OCI-LY1 (cell line): ENCODE measurements at regions not wholly inside any gene's neighbourhood (a gene's known extent, or its start where the extent isn't known, plus 50 kb on each side); places are given as distances from the start of the nearest gene placed in this dataset.
A peak's percentile ranks its signal among the peaks of the same experiment; 100 is the strongest.

Source experiments
- EZH2 ChIP-seq: fragments of 200-600 bp; sonication (generic), shearing (Covaris generic); IDR thresholded peaks from 2 replicates; pipeline ENCODE4 v1.8.0; 2017; ENCODE audit warnings: borderline replicate concordance, mixed run types, mild to moderate bottlenecking, antibody characterized with exemption, low read length, moderate library complexity, mixed read lengths
- TF ChIP-seq, protein P1 (sequence below): fragments of 200-600 bp; sonication (generic), shearing (Covaris generic); IDR thresholded peaks from 2 replicates; pipeline ENCODE4 v1.5.1; 2017; ENCODE audit warnings: mild to moderate bottlenecking, antibody characterized with exemption, low read length, moderate library complexity, mixed read lengths

DNA sequence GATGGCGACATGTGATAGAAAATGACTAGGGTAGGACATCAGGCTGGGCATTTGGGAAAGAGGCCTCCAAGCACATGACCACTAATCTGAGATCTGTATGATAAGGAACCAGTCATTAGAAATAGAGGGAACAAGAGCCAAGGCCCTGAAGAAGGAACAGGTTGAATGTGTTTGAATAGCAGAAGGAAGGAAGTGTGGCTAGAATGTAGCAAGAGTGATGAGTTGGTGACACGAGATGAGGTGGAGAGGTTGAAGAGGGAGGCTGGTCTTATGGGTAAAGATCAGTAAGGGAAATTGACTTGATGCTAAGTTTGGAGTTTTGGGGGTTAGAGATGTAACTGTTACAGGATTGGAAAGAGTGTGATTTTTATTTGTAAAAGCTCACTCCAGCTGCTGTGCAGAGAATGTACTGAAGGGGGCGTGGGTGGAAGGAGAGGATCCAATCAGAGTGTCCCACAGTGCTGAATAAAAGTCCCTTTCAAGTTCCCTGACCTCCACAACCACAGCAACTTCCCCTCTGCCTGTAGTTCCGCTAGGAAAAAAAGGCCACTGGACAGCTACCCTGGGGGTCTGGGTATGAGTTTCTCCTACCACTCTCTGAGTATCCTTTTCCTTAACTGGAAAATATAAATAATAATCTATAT, 295.0 kb downstream of the OMA1 start:
- TF ChIP-seq, protein P1, sequence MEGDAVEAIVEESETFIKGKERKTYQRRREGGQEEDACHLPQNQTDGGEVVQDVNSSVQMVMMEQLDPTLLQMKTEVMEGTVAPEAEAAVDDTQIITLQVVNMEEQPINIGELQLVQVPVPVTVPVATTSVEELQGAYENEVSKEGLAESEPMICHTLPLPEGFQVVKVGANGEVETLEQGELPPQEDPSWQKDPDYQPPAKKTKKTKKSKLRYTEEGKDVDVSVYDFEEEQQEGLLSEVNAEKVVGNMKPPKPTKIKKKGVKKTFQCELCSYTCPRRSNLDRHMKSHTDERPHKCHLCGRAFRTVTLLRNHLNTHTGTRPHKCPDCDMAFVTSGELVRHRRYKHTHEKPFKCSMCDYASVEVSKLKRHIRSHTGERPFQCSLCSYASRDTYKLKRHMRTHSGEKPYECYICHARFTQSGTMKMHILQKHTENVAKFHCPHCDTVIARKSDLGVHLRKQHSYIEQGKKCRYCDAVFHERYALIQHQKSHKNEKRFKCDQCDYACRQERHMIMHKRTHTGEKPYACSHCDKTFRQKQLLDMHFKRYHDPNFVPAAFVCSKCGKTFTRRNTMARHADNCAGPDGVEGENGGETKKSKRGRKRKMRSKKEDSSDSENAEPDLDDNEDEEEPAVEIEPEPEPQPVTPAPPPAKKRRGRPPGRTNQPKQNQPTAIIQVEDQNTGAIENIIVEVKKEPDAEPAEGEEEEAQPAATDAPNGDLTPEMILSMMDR: peak; percentile 44
- TF ChIP-seq EZH2: no peak
